ENCODE measurements at regions not wholly inside any gene's neighbourhood (a gene's known extent, or its start where the extent isn't known, plus 50 kb on each side); places are given as distances from the start of the nearest gene placed in this dataset.
"Not testable (repeated sequence)": the region's sequence is repeated elsewhere in the genome, so short reads cannot be mapped to it uniquely, and the experiment has no call there.

GRCh38 chr3:30476368-30477084 is 129.9 kb upstream of the TGFBR2 start:
- peak; percentile 55 for FAIRE-seq
- dilution Hi-C loops (cut with MboI; ENCODE audit: extremely low pct_ligation_motif_present, low sequenced_read_pairs), result no loop called here

GRCh38 chr3:30477149-30477921 is 129.1 kb upstream of the TGFBR2 start:
- Histone ChIP-seq H3K4me1 (ENCODE audit: control insufficient read depth, extremely low read depth, insufficient read depth, low read length) (peaks cover 29% of the 10 kb centered on the region), H3K4me3 (ENCODE audit: control insufficient read depth in 2 of 3, extremely low read depth in 1 of 3, insufficient read depth in 2 of 3, low read depth in 1 of 3, low read length in 3 of 3) (no peak overlapping the region), H3K27me3 (ENCODE audit: control insufficient read depth, extremely low read depth, insufficient read depth, low read length) (no peaks in the 10 kb centered on the region), H3K9ac (ENCODE audit: control insufficient read depth, extremely low read depth, insufficient read depth, low read length) (no peak overlapping the region), H3K27ac (ENCODE audit: control insufficient read depth, insufficient read depth, low read length) (peak overlapping the region; percentile 3), H4K20me1 (ENCODE audit: control insufficient read depth, extremely low read depth, insufficient read depth, low read length) (no peaks in the 10 kb centered on the region), H3K36me3 (ENCODE audit: control insufficient read depth in 2 of 2, extremely low read depth in 1 of 2, insufficient read depth in 2 of 2, low read length in 2 of 2) (no peaks in the 10 kb centered on the region), H3K9me3 (ENCODE audit: control insufficient read depth, low read depth, low read length) (no peaks in the 10 kb centered on the region), H3K79me2 (ENCODE audit: control insufficient read depth, insufficient read depth, low read length) (no peaks in the 10 kb centered on the region), H3K4me2 (ENCODE audit: control insufficient read depth, extremely low read depth, insufficient read depth, low read depth, low read length) (no peak overlapping the region), H3K9me1 (ENCODE audit: control insufficient read depth, extremely low read depth, insufficient read depth, low read length) (no peaks in the 10 kb centered on the region), H2AFZ (ENCODE audit: control insufficient read depth, low read length) (no peak overlapping the region)
- no peak for TF ChIP-seq EZH2 (IDR thresholded peaks at IDR 0.05; ENCODE audit: low read length)
- no peak for TF ChIP-seq CTCF (optimal IDR thresholded peaks at IDR 0.05 in 1 of 3, IDR thresholded peaks at IDR 0.05 in 1 of 3, conservative IDR thresholded peaks at IDR 0.05 in 1 of 3; ENCODE audit: extremely low read depth in 1 of 3, insufficient read depth in 2 of 3, low read length in 3 of 3)
- FAIRE-seq (no peak), DNase-seq (ENCODE audit: low read depth, low spot score) (no peak)
- dilution Hi-C loops (cut with MboI; ENCODE audit: extremely low pct_ligation_motif_present, low sequenced_read_pairs), result no loop called here

More at GRCh38 chr3:30476368-30477084, 129.9 kb upstream of the TGFBR2 start:
- TF ChIP-seq CTCF (optimal IDR thresholded peaks at IDR 0.05 in 1 of 3, IDR thresholded peaks at IDR 0.05 in 1 of 3, conservative IDR thresholded peaks at IDR 0.05 in 1 of 3; ENCODE audit: extremely low read depth in 1 of 3, insufficient read depth in 2 of 3, low read length in 3 of 3), result no peak
- no peak for TF ChIP-seq EZH2 (IDR thresholded peaks at IDR 0.05; ENCODE audit: low read length)
- DNase-seq (ENCODE audit: low read depth, low spot score), result no peak
- Histone ChIP-seq H3K9ac (ENCODE audit: control insufficient read depth, extremely low read depth, insufficient read depth, low read length) (no peak overlapping the region), H3K79me2 (ENCODE audit: control insufficient read depth, insufficient read depth, low read length) (no peaks in the 10 kb centered on the region), H3K27ac (ENCODE audit: control insufficient read depth, insufficient read depth, low read length) (peak overlapping the region; percentile 61), H3K36me3 (ENCODE audit: control insufficient read depth in 2 of 2, extremely low read depth in 1 of 2, insufficient read depth in 2 of 2, low read length in 2 of 2) (no peaks in the 10 kb centered on the region), H3K4me2 (ENCODE audit: control insufficient read depth, extremely low read depth, insufficient read depth, low read depth, low read length) (peak overlapping the region; percentile 22), H2AFZ (ENCODE audit: control insufficient read depth, low read length) (no peak overlapping the region), H3K9me3 (ENCODE audit: control insufficient read depth, low read depth, low read length) (no peaks in the 10 kb centered on the region), H3K4me1 (ENCODE audit: control insufficient read depth, extremely low read depth, insufficient read depth, low read length) (peaks cover 29% of the 10 kb centered on the region), H3K4me3 (ENCODE audit: control insufficient read depth in 2 of 3, extremely low read depth in 1 of 3, insufficient read depth in 2 of 3, low read depth in 1 of 3, low read length in 3 of 3) (no peak overlapping the region), H4K20me1 (ENCODE audit: control insufficient read depth, extremely low read depth, insufficient read depth, low read length) (no peaks in the 10 kb centered on the region), H3K9me1 (ENCODE audit: control insufficient read depth, extremely low read depth, insufficient read depth, low read length) (no peaks in the 10 kb centered on the region), H3K27me3 (ENCODE audit: control insufficient read depth, extremely low read depth, insufficient read depth, low read length) (no peaks in the 10 kb centered on the region)

GRCh38 chr3:30479737-30480136 is 126.7 kb upstream of the TGFBR2 start:
- H3K36me3 ChIP-seq (ENCODE audit: control insufficient read depth in 2 of 2, extremely low read depth in 1 of 2, insufficient read depth in 2 of 2, low read length in 2 of 2); H3K9ac ChIP-seq (ENCODE audit: control insufficient read depth, extremely low read depth, insufficient read depth, low read length); FAIRE-seq; H3K27me3 ChIP-seq (ENCODE audit: control insufficient read depth, extremely low read depth, insufficient read depth, low read length); H3K79me2 ChIP-seq (ENCODE audit: control insufficient read depth, insufficient read depth, low read length); dilution Hi-C loops (cut with MboI; ENCODE audit: extremely low pct_ligation_motif_present, low sequenced_read_pairs); H3K27ac ChIP-seq (ENCODE audit: control insufficient read depth, insufficient read depth, low read length); H3K9me3 ChIP-seq (ENCODE audit: control insufficient read depth, low read depth, low read length); H4K20me1 ChIP-seq (ENCODE audit: control insufficient read depth, extremely low read depth, insufficient read depth, low read length); H3K9me1 ChIP-seq (ENCODE audit: control insufficient read depth, extremely low read depth, insufficient read depth, low read length); H3K4me2 ChIP-seq (ENCODE audit: control insufficient read depth, extremely low read depth, insufficient read depth, low read depth, low read length); H3K4me3 ChIP-seq (ENCODE audit: control insufficient read depth in 2 of 3, extremely low read depth in 1 of 3, insufficient read depth in 2 of 3, low read depth in 1 of 3, low read length in 3 of 3); DNase-seq (ENCODE audit: low read depth, low spot score); H2AFZ ChIP-seq (ENCODE audit: control insufficient read depth, low read length): not testable (repeated sequence)
- H3K4me1 ChIP-seq (ENCODE audit: control insufficient read depth, extremely low read depth, insufficient read depth, low read length), result peaks cover 25% of the 10 kb centered on the region
